Subcutaneous abdominal adipose tissue (tissue), 5 donors: ENCODE measurements at regions not wholly inside any gene's neighbourhood (a gene's known extent, or its start where the extent isn't known, plus 50 kb on each side); places are given as distances from the start of the nearest gene placed in this dataset.

Source experiments
- H3K27ac ChIP-seq: one replicate; pipeline ENCODE4 v1.7.0; 2013; ENCODE audit warnings: low read depth, mild to moderate bottlenecking, inconsistent platforms, low read length, moderate library complexity
- H3K27me3 ChIP-seq, 5 donors: one replicate each; pipeline ENCODE4 v1.7.0; 2013; ENCODE audit warnings: low read length in 5 of 5, inconsistent platforms in 1 of 5; ENCODE audit not compliant: control insufficient read depth in 5 of 5, insufficient read depth in 4 of 5
- H3K36me3 ChIP-seq, 5 donors: one replicate each; pipeline ENCODE4 v1.7.0; 2013; ENCODE audit warnings: low read length in 5 of 5; ENCODE audit not compliant: control insufficient read depth in 5 of 5, insufficient read depth in 5 of 5
- H3K4me1 ChIP-seq, 5 donors: one replicate each; pipeline ENCODE4 v1.7.0; 2013; ENCODE audit warnings: low read length in 5 of 5, mild to moderate bottlenecking in 3 of 5, moderate library complexity in 1 of 5; ENCODE audit not compliant: control insufficient read depth in 5 of 5, insufficient read depth in 5 of 5
- H3K4me3 ChIP-seq, 5 donors: one replicate each; pipeline ENCODE4 v1.7.0; 2013; ENCODE audit warnings: low read length in 5 of 5, low read depth in 1 of 5
- H3K9ac ChIP-seq, 5 donors: one replicate each; pipeline ENCODE4 v1.7.0; 2013; ENCODE audit warnings: low read length in 5 of 5, mild to moderate bottlenecking in 4 of 5, moderate library complexity in 3 of 5
- H3K9me3 ChIP-seq, 5 donors: one replicate each; pipeline ENCODE4 v1.7.0; 2013; ENCODE audit warnings: low read length in 5 of 5; ENCODE audit not compliant: control insufficient read depth in 5 of 5
- donor health status: healthy.
- donor health status: healthy.
- donor health status: healthy.
- donor health status: healthy.
- donor health status: healthy.

DNA sequence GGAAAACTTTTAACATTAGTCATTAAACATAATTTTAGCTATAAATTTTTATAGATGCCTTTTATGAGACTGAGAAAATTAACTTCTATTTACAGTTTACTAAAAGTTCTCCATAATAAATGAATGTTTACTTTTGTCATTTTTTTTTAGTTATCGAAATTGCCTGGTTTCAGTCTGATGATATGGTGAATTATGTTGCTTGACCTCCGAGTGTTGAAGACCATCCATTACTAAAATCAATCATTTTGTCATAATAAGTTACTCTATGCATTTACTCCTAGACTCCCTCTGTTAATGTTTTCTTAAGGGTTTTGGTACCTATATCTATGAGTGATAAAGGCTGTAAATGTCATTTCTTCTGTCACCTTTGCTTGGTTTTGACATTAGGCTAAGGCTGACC, 516.0 kb upstream of the ROBO1 start:
- Histone ChIP-seq H3K9ac (no peak overlapping the region), H3K4me3 (no peak overlapping the region), H3K27me3 (no peaks in the 10 kb centered on the region), H3K4me1 (no peaks in the 10 kb centered on the region), H3K27ac (no peak overlapping the region), H3K36me3 (no peaks in the 10 kb centered on the region), H3K9me3 (no peaks in the 10 kb centered on the region)

DNA sequence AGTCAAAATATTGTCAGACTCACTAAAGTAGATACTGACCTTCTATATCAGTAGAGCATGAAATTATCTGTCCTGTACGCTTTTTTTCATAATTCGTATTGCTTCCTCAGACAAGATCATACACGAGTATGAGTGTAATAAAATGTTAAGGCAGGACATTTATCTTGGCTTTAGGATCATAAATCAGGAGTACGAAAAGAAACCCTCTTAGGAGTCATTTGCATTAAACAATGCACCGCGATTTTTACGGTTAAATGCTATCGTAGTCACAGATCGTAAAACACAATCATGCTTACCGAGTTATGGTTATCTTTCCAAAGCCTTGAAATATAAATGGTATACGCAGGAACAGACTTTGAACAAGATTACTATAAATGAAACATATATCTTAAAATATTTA, 510.3 kb upstream of the ROBO1 start:
- Histone ChIP-seq H3K27me3 (no peaks in the 10 kb centered on the region), H3K9me3 (no peaks in the 10 kb centered on the region), H3K4me3 (no peak overlapping the region), H3K4me1 (no peaks in the 10 kb centered on the region), H3K9ac (no peak overlapping the region), H3K27ac (no peak overlapping the region), H3K36me3 (no peaks in the 10 kb centered on the region)

DNA sequence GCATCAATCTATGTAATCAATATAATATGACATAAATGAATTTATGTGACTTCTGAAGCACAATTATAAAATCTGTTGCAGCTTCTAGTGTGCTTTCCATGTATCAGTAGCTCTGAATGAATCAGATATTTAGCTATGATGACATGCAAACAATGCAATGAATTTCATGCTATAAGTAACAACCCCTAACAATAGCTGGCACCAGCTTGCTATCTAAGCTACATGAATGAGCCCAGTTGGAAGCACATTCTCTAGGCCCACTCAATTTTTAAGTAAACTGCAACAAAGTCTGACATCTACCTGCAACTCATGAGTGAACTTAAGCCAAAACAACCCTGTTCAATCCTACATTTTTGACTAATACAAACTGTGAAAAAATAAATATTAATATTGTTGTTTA, 507.3 kb upstream of the ROBO1 start:
- H3K36me3 ChIP-seq, result no peaks in the 10 kb centered on the region
- H3K4me1 ChIP-seq, result no peaks in the 10 kb centered on the region
- H3K4me3 ChIP-seq, result no peak overlapping the region

DNA sequence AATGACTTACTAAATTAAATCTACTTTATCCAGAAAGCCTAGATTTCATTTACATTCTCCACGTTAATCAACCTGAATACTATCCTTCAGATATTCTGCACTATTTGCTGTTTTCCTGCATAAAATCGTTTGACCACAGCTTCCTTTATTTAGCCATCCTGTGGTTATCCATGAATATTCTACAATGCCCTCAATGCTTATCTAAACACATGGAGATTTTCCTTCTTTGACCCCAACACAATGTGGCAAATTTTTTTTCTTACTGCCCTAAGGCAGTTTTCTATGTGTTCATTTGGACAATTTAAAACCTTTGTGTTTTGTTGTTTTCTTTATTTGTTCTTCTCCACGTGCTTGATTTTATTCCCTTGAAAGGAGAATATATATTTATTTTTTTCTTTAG, 495.5 kb upstream of the ROBO1 start:
- Histone ChIP-seq H3K36me3 (no peaks in the 10 kb centered on the region), H3K9me3 (no peaks in the 10 kb centered on the region), H3K27ac (no peak overlapping the region), H3K9ac (no peak overlapping the region), H3K27me3 (no peaks in the 10 kb centered on the region), H3K4me3 (no peak overlapping the region), H3K4me1 (no peaks in the 10 kb centered on the region)

More for the DNA sequence above, 507.3 kb upstream of the ROBO1 start:
- no peak overlapping the region for H3K27ac ChIP-seq
- no peaks in the 10 kb centered on the region for H3K9me3 ChIP-seq
- H3K9ac ChIP-seq, result no peak overlapping the region
- H3K27me3 ChIP-seq, result no peaks in the 10 kb centered on the region

DNA sequence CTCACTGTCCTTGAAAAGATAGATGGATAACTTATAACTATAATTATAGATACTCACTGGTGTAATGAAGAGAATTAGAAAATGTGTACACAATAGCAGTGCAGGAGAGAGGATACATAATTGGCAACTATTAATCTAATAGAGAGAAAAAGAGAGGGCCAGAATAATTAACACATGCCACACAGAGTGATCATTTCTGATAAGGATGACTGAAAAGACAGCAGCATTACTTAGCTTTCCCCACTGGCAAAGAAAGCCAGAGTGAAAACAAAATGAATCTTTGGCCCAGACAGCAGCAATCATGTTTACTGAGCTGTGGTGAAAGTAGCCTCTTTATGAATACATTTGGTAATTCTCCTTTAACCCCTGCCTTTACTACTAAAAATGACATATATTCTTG, 493.3 kb upstream of the ROBO1 start:
- no peaks in the 10 kb centered on the region for H3K4me1 ChIP-seq
- H3K27ac ChIP-seq, result no peak overlapping the region
- H3K27me3 ChIP-seq, result no peaks in the 10 kb centered on the region
- H3K9ac ChIP-seq, result no peak overlapping the region
- H3K4me3 ChIP-seq, result no peak overlapping the region
- H3K9me3 ChIP-seq, result peaks cover 0 to 4% (median 0%) of the 10 kb centered on the region in 5 donors
- no peaks in the 10 kb centered on the region for H3K36me3 ChIP-seq

DNA sequence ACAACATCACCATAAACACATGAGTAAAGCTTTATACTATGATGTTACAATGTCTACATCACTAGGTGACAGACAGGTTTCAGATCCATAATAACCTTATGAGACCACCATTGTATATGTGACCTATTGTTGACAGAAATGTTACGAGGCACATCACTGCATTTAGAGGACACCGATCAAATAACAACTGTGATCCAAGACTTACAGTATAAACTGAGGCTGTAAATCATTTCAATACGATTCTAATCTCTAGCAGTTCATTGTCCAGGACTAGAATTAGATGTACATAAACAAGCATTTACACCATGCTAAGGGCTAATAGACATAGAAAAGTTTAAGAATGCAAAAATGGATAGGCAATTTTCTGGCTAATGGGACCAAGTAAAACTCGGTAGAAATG, 491.9 kb upstream of the ROBO1 start:
- no peak overlapping the region for H3K27ac ChIP-seq
- no peak overlapping the region for H3K9ac ChIP-seq
- no peaks in the 10 kb centered on the region for H3K36me3 ChIP-seq
- no peaks in the 10 kb centered on the region for H3K4me1 ChIP-seq
- H3K9me3 ChIP-seq, result peaks cover 0 to 4% (median 0%) of the 10 kb centered on the region in 5 donors
- H3K27me3 ChIP-seq, result no peaks in the 10 kb centered on the region
- H3K4me3 ChIP-seq, result no peak overlapping the region

DNA sequence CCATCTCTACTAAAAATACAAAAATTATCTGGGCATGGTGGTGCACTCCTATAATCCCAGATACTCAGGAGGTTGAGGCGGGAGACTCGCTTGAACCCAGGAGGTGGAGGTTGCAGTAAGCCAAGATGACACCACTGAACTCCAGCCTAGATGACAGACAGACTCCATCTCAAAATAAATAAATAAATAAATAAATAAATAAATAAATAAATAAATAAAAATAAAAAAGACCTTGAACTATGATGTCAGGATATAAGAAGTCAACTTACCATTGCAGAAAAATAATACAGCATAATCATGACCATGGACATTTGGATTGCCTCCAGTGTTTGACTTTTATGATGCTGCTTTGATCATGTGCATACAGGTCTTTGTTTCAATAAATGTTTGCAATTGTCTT, 484.3 kb upstream of the ROBO1 start:
- H3K27me3 ChIP-seq, result no peaks in the 10 kb centered on the region
- H3K36me3 ChIP-seq, result no peaks in the 10 kb centered on the region
- peaks cover 0 to 6% (median 0%) of the 10 kb centered on the region in 5 donors for H3K9me3 ChIP-seq
- no peak overlapping the region for H3K4me3 ChIP-seq
- H3K4me1 ChIP-seq, result no peaks in the 10 kb centered on the region
- no peak overlapping the region for H3K27ac ChIP-seq
- no peak overlapping the region for H3K9ac ChIP-seq

DNA sequence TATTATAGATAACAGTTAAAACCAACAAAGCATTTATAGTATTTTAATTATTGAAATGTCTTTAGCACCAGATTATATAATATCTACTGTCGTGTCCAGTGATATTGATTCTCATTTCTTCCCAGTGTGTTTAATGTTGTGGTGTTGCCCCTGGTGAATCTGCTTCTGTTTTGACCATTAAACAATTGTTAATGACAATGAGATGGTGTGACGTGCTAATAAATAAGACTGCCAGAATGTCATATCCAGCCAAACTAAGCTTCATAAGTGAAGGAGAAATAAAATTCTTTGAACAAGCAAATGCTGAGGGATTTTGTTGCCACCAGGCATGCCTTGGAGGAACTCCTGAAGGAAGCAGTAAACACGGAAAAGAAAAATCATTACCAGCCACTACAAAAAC, 480.0 kb upstream of the ROBO1 start:
- no peaks in the 10 kb centered on the region for H3K36me3 ChIP-seq
- no peak overlapping the region for H3K27ac ChIP-seq
- H3K9ac ChIP-seq, result no peak overlapping the region
- H3K4me1 ChIP-seq, result no peaks in the 10 kb centered on the region
- H3K4me3 ChIP-seq, result no peak overlapping the region
- H3K27me3 ChIP-seq, result no peaks in the 10 kb centered on the region
- H3K9me3 ChIP-seq, result peaks cover 0 to 6% (median 0%) of the 10 kb centered on the region in 5 donors

DNA sequence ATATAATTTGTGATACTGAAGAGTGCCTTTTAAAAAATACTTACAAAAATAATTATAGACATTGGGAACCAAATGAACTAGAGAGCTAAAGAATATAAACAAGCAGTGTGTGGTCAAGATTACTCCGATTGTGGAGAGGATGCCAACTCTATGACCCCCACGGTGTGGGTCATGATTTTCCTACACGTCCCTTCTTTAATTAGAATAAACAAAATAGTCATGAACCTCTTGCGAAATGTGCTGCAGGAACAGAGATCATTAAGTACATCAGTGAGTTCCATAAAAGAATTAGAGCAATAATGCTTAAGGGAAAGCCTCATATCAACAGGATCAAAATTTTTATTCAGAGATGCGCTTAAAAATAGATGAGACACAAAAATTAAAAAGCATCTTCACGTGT, 476.6 kb upstream of the ROBO1 start:
- Histone ChIP-seq H3K4me1 (no peaks in the 10 kb centered on the region), H3K27ac (no peak overlapping the region), H3K9me3 (peaks cover 0 to 5% (median 0%) of the 10 kb centered on the region in 5 donors), H3K4me3 (no peak overlapping the region), H3K9ac (no peak overlapping the region), H3K36me3 (no peaks in the 10 kb centered on the region), H3K27me3 (no peaks in the 10 kb centered on the region)

DNA sequence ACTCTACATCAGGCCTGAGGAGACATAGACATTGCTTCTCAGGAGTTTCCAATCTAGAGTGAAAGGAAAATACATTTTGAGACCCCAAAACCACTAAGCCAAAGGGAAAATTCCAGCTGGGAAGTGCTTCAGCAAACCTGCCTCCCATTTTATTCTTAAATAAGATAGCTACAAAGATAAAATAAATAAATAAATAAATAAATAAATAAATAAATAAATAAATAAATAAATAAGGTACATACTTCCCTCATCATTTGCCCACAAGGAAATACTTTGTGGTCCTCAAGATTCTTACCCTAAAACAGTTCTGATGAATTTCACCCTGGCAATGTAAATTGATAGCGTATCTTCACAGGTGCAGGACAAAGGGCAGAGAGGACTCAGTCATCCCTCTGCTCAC, 474.0 kb upstream of the ROBO1 start:
- H3K36me3 ChIP-seq, result no peaks in the 10 kb centered on the region
- no peak overlapping the region for H3K9ac ChIP-seq
- H3K27me3 ChIP-seq, result no peaks in the 10 kb centered on the region
- H3K9me3 ChIP-seq, result no peaks in the 10 kb centered on the region
- no peak overlapping the region for H3K4me3 ChIP-seq
- H3K4me1 ChIP-seq, result no peaks in the 10 kb centered on the region
- no peak overlapping the region for H3K27ac ChIP-seq

DNA sequence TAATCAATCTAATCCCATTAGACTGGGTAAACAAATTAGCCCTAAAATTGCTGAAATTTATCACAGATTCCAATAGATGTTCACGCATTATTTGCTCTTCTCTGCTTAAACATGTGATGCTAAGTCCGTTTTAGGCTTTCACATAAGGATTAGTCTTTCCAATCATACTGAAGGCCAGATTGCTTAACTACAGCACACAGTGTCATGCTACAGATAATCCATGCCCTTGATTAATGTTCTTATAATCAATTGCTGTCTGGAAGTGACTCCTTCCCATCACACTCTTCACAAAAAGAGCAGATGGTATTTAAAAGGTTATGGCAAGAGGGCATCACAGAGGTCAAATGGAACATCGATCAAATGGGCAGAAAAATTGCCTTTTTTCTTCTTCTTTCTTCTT, 471.5 kb upstream of the ROBO1 start:
- Histone ChIP-seq H3K27ac (no peak overlapping the region), H3K4me3 (no peak overlapping the region), H3K9me3 (no peaks in the 10 kb centered on the region), H3K9ac (no peak overlapping the region), H3K27me3 (no peaks in the 10 kb centered on the region), H3K36me3 (no peaks in the 10 kb centered on the region), H3K4me1 (no peaks in the 10 kb centered on the region)
